Activated naive CD8-positive, alpha-beta T cell treated with anti-CD3 and anti-CD28 coated beads, Interleukin-2, amount 10 ng/mL, durations not matched to agents 7 days and 5 days (primary cell): ENCODE measurements at regions not wholly inside any gene's neighbourhood (a gene's known extent, or its start where the extent isn't known, plus 50 kb on each side); places are given as distances from the start of the nearest gene placed in this dataset.

ENCODE experiments used
- ATAC-seq: fragments of 150-1000 bp; cut with Tn5 transposase; one replicate; pipeline ENCODE4 v1.10.0; 2021; ENCODE audit warnings: low read depth, moderate library complexity
- POLR2A ChIA-PET: fragments of 350-600 bp; sonication (Branson Sonifier 250); formaldehyde crosslinking; loops from one replicate; lab custom pipeline; 2021; ENCODE audit warnings: antibody characterized with exemption; lab: Charles Lee
- DNase-seq: peaks from one replicate; pipeline ENCODE4 v3.0.0; 2021
- H3K27ac Mint-ChIP-seq: one replicate; pipeline ENCODE4 v1.8.0; 2022; ENCODE audit warnings: mild to moderate bottlenecking, mixed read lengths
- H3K27me3 Mint-ChIP-seq: one replicate; pipeline ENCODE4 v1.8.0; 2022; ENCODE audit warnings: mild to moderate bottlenecking, moderate library complexity, mixed read lengths
- H3K36me3 Mint-ChIP-seq: one replicate; pipeline ENCODE4 v1.8.0; 2021; ENCODE audit warnings: mild to moderate bottlenecking, mixed read lengths
- H3K4me1 Mint-ChIP-seq: one replicate; pipeline ENCODE4 v1.8.0; 2021; ENCODE audit warnings: mixed read lengths
- H3K4me3 Mint-ChIP-seq: one replicate; pipeline ENCODE4 v1.8.0; 2022; ENCODE audit warnings: mild to moderate bottlenecking, moderate library complexity, mixed read lengths
- H3K9me3 Mint-ChIP-seq: one replicate; pipeline ENCODE4 v1.8.0; 2021; ENCODE audit warnings: mixed read lengths

DNA sequence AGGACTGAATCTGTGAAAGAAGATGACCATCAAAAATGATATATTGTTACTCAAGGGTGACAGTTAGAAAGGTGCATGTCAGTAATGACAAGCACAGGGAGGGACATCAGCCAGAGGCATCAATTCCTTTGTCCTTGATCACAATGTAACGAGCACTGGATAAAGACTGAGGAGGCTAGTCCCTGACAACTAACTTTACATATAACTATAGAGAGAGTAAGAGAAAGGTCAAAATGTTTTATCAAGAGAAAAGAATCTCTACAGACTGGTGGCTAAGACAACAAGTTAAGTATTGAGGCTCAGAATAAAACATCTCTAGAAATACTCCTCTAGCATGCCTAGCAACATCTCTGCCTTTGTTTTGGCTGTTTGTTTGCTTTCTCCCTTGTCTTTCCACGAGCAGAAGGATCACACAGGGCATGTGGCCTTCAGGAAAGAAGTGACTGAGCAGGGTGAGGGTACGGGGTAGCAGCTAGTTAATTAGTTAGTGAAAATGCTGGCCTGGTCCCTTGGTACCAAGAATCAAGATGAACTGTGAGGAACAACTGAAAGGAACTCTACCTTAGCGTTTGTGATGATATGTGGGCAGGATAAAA is 724.1 kb upstream of the MEF2C start:
- no peaks in the 10 kb centered on the region for H3K4me1 Mint-ChIP-seq
- no peaks in the 10 kb centered on the region for H3K27me3 Mint-ChIP-seq
- no peaks in the 10 kb centered on the region for H3K9me3 Mint-ChIP-seq
- POLR2A ChIA-PET, result no interaction called here
- H3K36me3 Mint-ChIP-seq, result no peaks in the 10 kb centered on the region
- H3K4me3 Mint-ChIP-seq, result no peak overlapping the region
- ATAC-seq (no peak), DNase-seq (no peak)
- H3K27ac Mint-ChIP-seq, result no peak overlapping the region

DNA sequence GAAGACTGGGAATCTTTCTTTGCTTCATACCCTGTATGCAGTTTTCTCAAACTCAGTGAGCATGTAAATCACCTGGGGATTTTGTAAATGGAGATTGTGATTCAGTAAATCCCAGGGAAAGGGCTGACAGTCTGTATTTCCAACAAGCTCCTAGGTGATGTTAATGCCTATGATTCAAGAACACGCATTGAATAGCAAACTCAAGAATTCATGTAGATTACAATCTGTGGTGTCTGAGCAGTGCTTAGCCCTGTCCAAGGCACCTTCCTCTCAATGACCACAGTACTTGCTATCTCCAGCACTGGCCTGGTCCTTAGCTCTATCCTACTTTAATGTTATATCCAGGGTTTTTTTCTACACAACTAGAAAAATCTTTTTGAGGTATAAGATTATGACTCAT is 721.4 kb upstream of the MEF2C start:
- H3K27me3 Mint-ChIP-seq, result no peaks in the 10 kb centered on the region
- no peaks in the 10 kb centered on the region for H3K4me1 Mint-ChIP-seq
- no peak overlapping the region for H3K27ac Mint-ChIP-seq
- no peaks in the 10 kb centered on the region for H3K36me3 Mint-ChIP-seq
- POLR2A ChIA-PET, result no interaction called here
- DNase-seq (no peak), ATAC-seq (no peak)
- H3K9me3 Mint-ChIP-seq, result no peaks in the 10 kb centered on the region
- H3K4me3 Mint-ChIP-seq, result no peak overlapping the region

DNA sequence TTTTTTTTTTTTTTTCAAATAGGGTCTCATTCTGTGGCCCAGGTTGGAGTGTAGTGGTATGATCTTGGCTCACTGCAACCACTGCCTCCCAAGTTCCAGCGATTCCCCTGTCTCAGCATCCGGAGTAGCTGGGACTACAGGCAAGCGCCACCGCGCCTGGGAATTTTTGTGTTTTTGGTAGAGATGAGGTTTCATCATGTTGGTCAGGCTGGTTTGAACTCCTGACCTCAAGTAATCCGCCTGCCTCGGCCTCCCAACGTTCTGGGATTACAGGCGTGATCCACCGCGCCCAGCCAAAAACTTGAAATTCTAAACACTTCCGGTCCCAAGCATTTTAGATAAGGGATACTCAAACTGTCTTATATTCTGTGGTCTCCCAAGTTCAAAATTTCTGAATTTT is 718.9 kb upstream of the MEF2C start:
- no peak for ATAC-seq
- Mint-ChIP-seq H3K4me3 (no peak overlapping the region), H3K9me3 (no peaks in the 10 kb centered on the region), H3K27me3 (no peaks in the 10 kb centered on the region), H3K36me3 (no peaks in the 10 kb centered on the region), H3K27ac (no peak overlapping the region), H3K4me1 (no peaks in the 10 kb centered on the region)
- no peak for DNase-seq
- POLR2A ChIA-PET, result no interaction called here

DNA sequence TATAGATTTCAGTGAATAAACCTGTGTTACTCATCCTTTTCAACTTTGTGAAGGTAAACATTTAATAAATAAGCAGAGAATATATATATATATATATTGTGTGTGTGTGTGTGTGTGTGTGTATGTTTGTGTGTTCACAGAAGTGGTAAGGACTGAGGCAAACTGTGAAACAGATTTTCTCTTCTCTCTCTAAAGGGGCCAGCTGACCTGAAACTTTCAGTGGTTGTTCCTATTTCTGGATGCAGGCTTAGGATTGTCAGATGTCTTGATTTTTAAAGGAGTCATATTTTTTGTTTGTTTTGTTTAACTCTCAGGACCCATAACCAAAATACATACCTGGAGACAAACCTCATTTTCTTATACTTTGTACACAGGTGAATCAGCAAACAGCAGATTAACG is 714.9 kb upstream of the MEF2C start:
- Mint-ChIP-seq H3K9me3 (no peaks in the 10 kb centered on the region), H3K4me1 (no peaks in the 10 kb centered on the region), H3K27me3 (no peaks in the 10 kb centered on the region), H3K36me3 (no peaks in the 10 kb centered on the region), H3K27ac (no peak overlapping the region), H3K4me3 (no peak overlapping the region)
- POLR2A ChIA-PET, result no interaction called here
- DNase-seq (no peak), ATAC-seq (no peak)

DNA sequence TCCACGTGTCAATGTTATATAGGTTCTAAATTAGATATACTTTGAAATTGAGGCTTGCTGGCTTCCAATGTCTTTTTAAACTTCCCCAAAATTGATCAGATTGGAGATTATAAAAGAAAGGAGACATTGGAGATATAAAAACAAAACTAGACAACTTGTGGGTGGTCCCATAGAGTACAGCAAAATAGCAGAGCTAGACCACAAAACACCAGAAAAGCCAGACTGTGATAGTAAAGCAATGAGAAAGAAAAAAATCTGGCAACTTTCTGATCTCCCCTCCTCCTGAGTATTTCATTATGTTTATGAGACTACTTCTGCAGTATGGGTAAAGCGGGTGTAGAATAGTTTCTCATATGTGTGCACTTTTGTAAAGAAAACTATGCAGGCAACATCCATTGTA is 713.8 kb upstream of the MEF2C start:
- Mint-ChIP-seq H3K27me3 (no peaks in the 10 kb centered on the region), H3K4me1 (no peaks in the 10 kb centered on the region), H3K36me3 (no peaks in the 10 kb centered on the region), H3K4me3 (no peak overlapping the region), H3K27ac (no peak overlapping the region), H3K9me3 (peaks cover 3% of the 10 kb centered on the region)
- ATAC-seq (no peak), DNase-seq (no peak)
- POLR2A ChIA-PET, result no interaction called here

DNA sequence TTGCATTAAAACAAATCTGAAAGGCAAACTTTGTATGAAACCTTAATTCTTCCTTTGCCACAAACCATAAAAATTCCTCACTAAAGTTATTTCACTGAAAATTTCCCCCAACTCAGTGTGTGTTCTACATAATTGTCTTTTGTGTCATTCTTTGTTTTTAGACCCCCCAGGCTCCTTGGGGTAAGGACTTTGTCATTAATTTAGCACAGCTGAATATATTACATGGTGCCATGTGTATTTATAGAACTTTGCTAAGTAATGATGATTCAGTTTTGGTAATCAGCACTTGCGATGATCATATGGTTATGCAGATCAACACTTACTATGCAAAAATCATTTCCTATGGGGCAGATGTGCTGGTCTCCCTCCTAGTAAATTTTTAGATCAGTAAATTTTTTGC is 712.1 kb upstream of the MEF2C start:
- Mint-ChIP-seq H3K36me3 (no peaks in the 10 kb centered on the region), H3K27ac (no peak overlapping the region), H3K4me3 (no peak overlapping the region), H3K9me3 (peaks cover 4% of the 10 kb centered on the region), H3K4me1 (no peaks in the 10 kb centered on the region), H3K27me3 (no peaks in the 10 kb centered on the region)
- ATAC-seq (no peak), DNase-seq (no peak)
- POLR2A ChIA-PET, result no interaction called here

DNA sequence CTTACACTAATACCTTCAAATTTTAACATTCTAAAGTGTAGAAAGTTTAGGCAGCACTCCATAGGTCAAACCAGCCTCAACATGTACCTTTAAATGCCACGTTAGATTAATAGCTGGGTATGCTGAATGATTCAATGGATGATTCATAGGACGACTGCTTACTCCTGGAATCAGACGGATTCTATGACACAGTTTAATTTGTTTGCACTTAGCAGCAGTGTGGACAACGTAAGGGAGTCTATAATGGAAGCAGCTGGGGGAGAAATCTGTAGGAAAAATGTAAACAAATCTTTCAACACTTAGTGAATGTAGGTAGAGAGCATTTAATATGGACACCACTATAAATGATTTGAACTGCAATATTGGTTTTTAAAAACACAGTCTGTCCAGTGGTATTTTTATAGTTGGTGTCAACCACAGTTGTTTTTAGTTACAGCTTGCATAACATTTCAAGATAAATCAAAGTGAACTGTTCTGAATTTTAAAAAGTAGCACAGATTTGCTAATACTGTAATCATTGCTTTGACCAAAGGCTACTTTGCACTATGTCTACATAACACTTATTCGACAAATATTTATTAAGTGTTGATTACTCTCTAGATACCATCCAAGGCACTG is 701.5 kb upstream of the MEF2C start:
- H3K4me1 Mint-ChIP-seq, result no peaks in the 10 kb centered on the region

DNA sequence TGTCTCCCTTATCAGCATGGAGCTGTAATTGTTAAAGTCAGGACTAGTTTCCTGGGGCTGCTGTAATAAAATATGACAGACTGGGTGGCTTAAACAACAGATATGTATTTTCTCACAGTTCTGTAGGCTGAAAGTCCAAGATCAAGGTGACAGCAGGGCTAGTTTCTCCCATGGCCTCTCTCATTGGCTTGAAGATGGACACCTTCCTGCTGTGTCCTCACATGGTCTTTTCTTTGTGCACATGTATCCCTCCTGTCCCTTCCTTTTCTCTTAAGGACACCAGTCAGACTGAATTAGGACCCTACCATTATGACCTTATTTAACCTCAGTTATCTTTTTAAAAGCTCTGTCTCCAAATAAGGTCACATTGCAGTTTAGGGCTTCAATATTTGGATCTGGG is 700.5 kb upstream of the MEF2C start:
- no peak overlapping the region for H3K4me3 Mint-ChIP-seq
- H3K9me3 Mint-ChIP-seq, result no peaks in the 10 kb centered on the region
- no peaks in the 10 kb centered on the region for H3K27me3 Mint-ChIP-seq
- POLR2A ChIA-PET, result no interaction called here
- no peaks in the 10 kb centered on the region for H3K36me3 Mint-ChIP-seq
- DNase-seq (no peak), ATAC-seq (no peak)
- no peaks in the 10 kb centered on the region for H3K4me1 Mint-ChIP-seq
- H3K27ac Mint-ChIP-seq, result no peak overlapping the region

More for the DNA sequence above, 701.5 kb upstream of the MEF2C start:
- Mint-ChIP-seq H3K27me3 (no peaks in the 10 kb centered on the region), H3K27ac (no peak overlapping the region), H3K4me3 (no peak overlapping the region), H3K9me3 (no peaks in the 10 kb centered on the region), H3K36me3 (no peaks in the 10 kb centered on the region)
- ATAC-seq (no peak), DNase-seq (no peak)
- POLR2A ChIA-PET, result no interaction called here

DNA sequence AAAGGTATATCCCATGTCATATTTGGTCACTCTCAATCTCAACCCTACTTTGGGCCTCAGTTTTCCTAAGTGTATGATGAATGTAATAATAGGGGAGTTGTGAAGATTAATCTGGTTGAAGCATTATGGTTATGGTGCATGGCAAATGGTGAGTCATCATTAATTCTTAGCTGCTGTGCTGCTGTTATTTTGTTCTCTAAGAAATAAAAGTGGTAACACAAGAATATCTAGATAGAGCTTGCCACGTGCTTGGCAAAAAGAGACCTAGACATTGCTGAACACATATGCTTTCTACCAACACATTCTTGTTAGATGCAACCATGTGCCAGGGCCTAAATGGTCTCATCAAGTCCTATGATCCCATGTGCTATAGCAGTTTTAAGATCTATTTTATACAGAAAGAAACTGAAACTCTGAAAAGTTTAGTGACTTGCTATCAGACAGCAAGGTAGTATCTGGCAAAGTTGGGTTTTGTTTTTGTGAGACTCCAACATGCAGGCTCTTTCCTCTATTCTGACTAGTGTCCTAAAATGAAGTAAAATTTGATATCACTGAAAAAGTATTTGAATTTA is 699.9 kb upstream of the MEF2C start:
- DNase-seq (no peak), ATAC-seq (no peak)
- Mint-ChIP-seq H3K9me3 (no peaks in the 10 kb centered on the region), H3K4me3 (no peak overlapping the region), H3K27me3 (no peaks in the 10 kb centered on the region), H3K27ac (no peak overlapping the region), H3K4me1 (no peaks in the 10 kb centered on the region), H3K36me3 (no peaks in the 10 kb centered on the region)
- POLR2A ChIA-PET, result no interaction called here

DNA sequence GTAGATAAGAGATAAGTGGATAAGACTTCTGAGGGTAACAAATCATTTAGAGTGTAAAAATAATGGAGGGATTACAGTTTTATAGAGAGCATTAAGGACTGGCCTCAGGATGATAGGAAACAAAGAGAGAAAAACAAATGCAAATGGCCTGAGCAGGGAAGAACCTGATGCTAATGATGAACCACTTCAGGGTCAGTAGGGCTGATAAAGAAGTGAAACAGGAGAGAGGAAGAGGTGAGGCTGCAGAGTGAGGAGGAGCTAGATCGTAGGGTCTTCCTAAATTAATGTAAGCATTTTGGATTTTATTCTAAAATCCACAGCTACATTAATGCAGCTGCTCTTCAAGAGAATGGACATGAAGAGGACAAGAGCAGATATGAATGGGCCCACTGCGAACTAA is 698.0 kb upstream of the MEF2C start:
- no peak overlapping the region for H3K4me3 Mint-ChIP-seq
- POLR2A ChIA-PET, result no interaction called here
- H3K36me3 Mint-ChIP-seq, result no peaks in the 10 kb centered on the region
- no peak overlapping the region for H3K27ac Mint-ChIP-seq
- DNase-seq (no peak), ATAC-seq (no peak)
- no peaks in the 10 kb centered on the region for H3K9me3 Mint-ChIP-seq
- H3K4me1 Mint-ChIP-seq, result no peaks in the 10 kb centered on the region
- no peaks in the 10 kb centered on the region for H3K27me3 Mint-ChIP-seq

DNA sequence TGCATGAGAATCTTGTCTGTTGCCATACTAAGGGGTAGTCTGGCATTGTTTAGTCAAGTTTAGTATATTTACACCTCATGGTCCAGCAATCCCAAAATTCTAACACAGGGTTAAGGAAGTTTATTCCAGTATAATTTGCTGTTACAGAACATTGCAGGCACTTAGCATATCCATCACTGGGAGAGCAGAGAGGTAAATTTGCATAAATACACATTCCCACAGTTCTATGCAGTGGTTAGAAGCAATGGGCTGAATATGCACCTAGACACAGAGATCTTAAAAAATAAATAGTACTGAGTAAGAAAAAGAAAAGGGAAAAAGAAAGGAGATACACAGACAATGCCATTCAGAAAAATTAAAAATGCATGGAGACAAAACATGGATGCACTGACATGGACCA is 692.3 kb upstream of the MEF2C start:
- H3K9me3 Mint-ChIP-seq, result no peaks in the 10 kb centered on the region
- POLR2A ChIA-PET, result no interaction called here
- no peak for ATAC-seq
- no peaks in the 10 kb centered on the region for H3K36me3 Mint-ChIP-seq
- no peaks in the 10 kb centered on the region for H3K4me1 Mint-ChIP-seq
- DNase-seq, result no peak
- H3K4me3 Mint-ChIP-seq, result no peak overlapping the region
- H3K27me3 Mint-ChIP-seq, result no peaks in the 10 kb centered on the region
- H3K27ac Mint-ChIP-seq, result no peak overlapping the region

DNA sequence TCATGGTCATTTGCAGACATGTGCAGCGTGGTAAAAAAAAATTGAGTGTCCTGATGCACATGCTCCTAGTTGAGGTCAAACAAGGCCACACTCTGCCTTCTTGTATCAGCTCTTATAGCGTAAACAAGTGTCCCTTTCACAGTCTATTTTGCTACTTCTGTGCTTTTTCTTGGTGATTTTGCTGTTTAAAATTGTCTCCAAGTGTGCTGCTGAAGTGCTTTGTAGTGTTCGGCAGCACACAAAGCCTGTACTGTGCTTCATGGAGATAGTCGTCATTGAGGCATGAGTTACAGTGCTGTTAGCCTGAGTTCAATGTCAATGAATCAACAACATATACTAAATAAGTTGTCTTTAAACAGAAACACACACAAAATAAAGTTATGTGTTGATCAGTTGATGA is 690.4 kb upstream of the MEF2C start:
- no peak overlapping the region for H3K4me3 Mint-ChIP-seq
- H3K27me3 Mint-ChIP-seq, result no peaks in the 10 kb centered on the region
- DNase-seq (no peak), ATAC-seq (no peak)
- no peaks in the 10 kb centered on the region for H3K36me3 Mint-ChIP-seq
- H3K9me3 Mint-ChIP-seq, result no peaks in the 10 kb centered on the region
- POLR2A ChIA-PET, result no interaction called here
- no peak overlapping the region for H3K27ac Mint-ChIP-seq
- H3K4me1 Mint-ChIP-seq, result no peaks in the 10 kb centered on the region

DNA sequence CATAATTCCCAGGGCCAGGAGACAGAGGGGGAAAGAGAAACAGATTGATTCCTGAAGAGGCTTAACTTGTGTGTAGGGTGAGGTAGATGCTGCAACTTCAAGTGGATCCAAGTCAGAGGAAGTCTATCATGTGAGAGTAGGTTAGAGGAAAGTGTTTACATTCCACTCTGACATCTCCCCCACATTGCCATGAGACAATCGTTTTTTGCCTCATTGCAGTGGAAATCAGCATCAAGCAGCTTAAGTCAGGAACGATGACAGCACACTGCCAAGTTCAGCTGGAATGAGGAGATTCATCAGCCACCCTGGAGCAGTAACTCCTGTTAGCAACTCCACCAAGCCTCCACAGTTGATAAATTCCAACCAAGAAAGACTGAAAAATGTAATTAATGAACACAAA is 689.7 kb upstream of the MEF2C start:
- no peak for DNase-seq
- Mint-ChIP-seq H3K36me3 (no peaks in the 10 kb centered on the region), H3K27ac (no peak overlapping the region), H3K27me3 (no peaks in the 10 kb centered on the region), H3K4me1 (no peaks in the 10 kb centered on the region), H3K4me3 (no peak overlapping the region), H3K9me3 (no peaks in the 10 kb centered on the region)
- no peak for ATAC-seq
- POLR2A ChIA-PET, result no interaction called here

DNA sequence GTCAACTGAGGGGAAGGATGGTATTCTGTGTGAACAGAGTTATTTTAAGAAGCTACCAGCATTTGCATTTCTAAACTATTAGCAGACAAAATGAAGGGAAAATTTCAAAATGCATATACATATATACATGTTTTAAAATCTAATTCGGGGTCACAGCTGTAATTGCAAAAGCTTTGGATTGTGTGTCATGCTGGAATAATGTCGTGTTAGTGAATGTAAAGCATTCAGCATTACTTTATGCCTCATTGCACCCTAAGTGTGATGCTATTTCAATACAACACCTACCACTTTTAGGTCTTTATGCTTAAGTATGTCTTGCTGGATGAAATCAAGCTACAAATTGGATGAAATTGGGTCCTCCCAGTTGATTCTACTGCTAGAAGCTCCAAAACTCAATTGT is 687.6 kb upstream of the MEF2C start:
- Mint-ChIP-seq H3K4me1 (no peaks in the 10 kb centered on the region), H3K36me3 (no peaks in the 10 kb centered on the region), H3K4me3 (no peak overlapping the region), H3K9me3 (no peaks in the 10 kb centered on the region), H3K27ac (no peak overlapping the region), H3K27me3 (no peaks in the 10 kb centered on the region)
- POLR2A ChIA-PET, result no interaction called here
- DNase-seq (no peak), ATAC-seq (no peak)
